Adrenal gland (tissue), 5 donors: ENCODE measurements at regions not wholly inside any gene's neighbourhood (a gene's known extent, or its start where the extent isn't known, plus 50 kb on each side); places are given as distances from the start of the nearest gene placed in this dataset.

ENCODE experiments used
- POLR2A ChIP-seq, 2 donors: fragments of 450-650 bp; IDR thresholded peaks; one replicate each; pipeline ENCODE4 v1.6.1; 2017; ENCODE audit warnings: antibody characterized with exemption in 2 of 2, mild to moderate bottlenecking in 2 of 2, moderate library complexity in 1 of 2
- TF ChIP-seq, protein P1 (sequence below), 6 experiments: fragments of 450-650 bp in 4 of 6; fragments of 200-600 bp in 2 of 6; sonication (generic) in 1 of 6; IDR thresholded peaks; 1 replicate in 5 of 6; 2 replicates in 1 of 6; pipeline versions ENCODE4 v1.5.1 to v1.8.0; 2016 to 2021; ENCODE audit warnings: antibody characterized with exemption in 6 of 6, mild to moderate bottlenecking in 2 of 6, moderate library complexity in 1 of 6
- donor health status: DM: no; HTN: no; CAD: no.

DNA sequence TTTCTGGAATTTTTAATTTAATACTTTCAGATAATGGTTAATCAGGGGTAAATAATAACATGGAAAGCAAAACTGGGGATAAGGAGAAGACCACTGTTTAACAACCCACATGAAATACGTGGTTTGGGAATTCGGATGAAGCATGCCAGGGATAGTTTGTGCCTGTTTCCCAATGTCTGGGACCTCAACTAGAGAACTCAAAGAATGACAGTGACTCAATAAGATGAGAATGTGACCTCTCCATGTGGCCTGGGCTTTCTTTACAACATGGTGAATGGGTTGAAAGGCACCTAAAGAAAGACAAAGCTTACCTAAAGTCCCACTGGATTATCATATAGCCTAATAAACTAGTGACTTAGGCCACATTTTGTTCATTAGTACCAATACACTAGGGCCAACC, 460.3 kb upstream of the LRFN5 start:
- TF ChIP-seq POLR2A (IDR thresholded peaks at IDR 0.05), result no peak
- TF ChIP-seq, protein P1, sequence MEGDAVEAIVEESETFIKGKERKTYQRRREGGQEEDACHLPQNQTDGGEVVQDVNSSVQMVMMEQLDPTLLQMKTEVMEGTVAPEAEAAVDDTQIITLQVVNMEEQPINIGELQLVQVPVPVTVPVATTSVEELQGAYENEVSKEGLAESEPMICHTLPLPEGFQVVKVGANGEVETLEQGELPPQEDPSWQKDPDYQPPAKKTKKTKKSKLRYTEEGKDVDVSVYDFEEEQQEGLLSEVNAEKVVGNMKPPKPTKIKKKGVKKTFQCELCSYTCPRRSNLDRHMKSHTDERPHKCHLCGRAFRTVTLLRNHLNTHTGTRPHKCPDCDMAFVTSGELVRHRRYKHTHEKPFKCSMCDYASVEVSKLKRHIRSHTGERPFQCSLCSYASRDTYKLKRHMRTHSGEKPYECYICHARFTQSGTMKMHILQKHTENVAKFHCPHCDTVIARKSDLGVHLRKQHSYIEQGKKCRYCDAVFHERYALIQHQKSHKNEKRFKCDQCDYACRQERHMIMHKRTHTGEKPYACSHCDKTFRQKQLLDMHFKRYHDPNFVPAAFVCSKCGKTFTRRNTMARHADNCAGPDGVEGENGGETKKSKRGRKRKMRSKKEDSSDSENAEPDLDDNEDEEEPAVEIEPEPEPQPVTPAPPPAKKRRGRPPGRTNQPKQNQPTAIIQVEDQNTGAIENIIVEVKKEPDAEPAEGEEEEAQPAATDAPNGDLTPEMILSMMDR (IDR thresholded peaks at IDR 0.05), result no peak
